NT2/D1 (cell line): ENCODE measurements at regions not wholly inside any gene's neighbourhood (a gene's known extent, or its start where the extent isn't known, plus 50 kb on each side); places are given as distances from the start of the nearest gene placed in this dataset.

Experiments
- DNase-seq: peaks from one replicate; pipeline ENCODE4 v3.0.0-alpha.2; 2011; ENCODE audit warnings: low read depth, low spot score
- H3K27me3 ChIP-seq: 2 replicates; pipeline ENCODE4 v1.6.0; 2011; ENCODE audit warnings: mild to moderate bottlenecking; ENCODE audit not compliant: insufficient read length, insufficient read depth
- H3K36me3 ChIP-seq: 2 replicates; pipeline ENCODE4 v1.6.1; 2011; ENCODE audit warnings: mild to moderate bottlenecking, low read length, mixed read lengths; ENCODE audit not compliant: insufficient read depth, insufficient read length
- H3K4me1 ChIP-seq: 2 replicates; pipeline ENCODE4 v1.5.1; 2011; ENCODE audit not compliant: insufficient read depth, insufficient read length
- H3K4me3 ChIP-seq: 2 replicates; pipeline ENCODE4 v1.5.1; 2011; ENCODE audit warnings: low read depth; ENCODE audit not compliant: insufficient read length
- H3K9ac ChIP-seq: 2 replicates; pipeline ENCODE4 v1.6.0; 2011; ENCODE audit warnings: low read depth; ENCODE audit not compliant: insufficient read length
- H3K9me3 ChIP-seq: 2 replicates; pipeline ENCODE4 v1.5.1; 2011; ENCODE audit warnings: mild to moderate bottlenecking, low read length; ENCODE audit not compliant: insufficient read depth
- SUZ12 ChIP-seq: IDR thresholded peaks from 2 replicates; pipeline ENCODE4 v1.6.1; 2011; ENCODE audit not compliant: insufficient read length, insufficient read depth; ENCODE audit errors: extremely low read depth
- YY1 ChIP-seq: IDR thresholded peaks from 2 replicates; pipeline ENCODE4 v1.6.1; 2011; ENCODE audit not compliant: insufficient read length, insufficient read depth
- ZNF274 ChIP-seq: IDR thresholded peaks from 2 replicates; pipeline ENCODE4 v1.6.1; 2011; ENCODE audit warnings: mild to moderate bottlenecking, low read depth, low read length

GRCh38 chr2:128834880-128835252 lies 516.2 kb upstream of the HS6ST1 start:
- Histone ChIP-seq H3K9ac (no peak overlapping the region), H3K27me3 (no peaks in the 10 kb centered on the region), H3K9me3 (no peaks in the 10 kb centered on the region), H3K36me3 (no peaks in the 10 kb centered on the region), H3K4me1 (peaks cover 2% of the 10 kb centered on the region), H3K4me3 (no peak overlapping the region)
- DNase-seq: no peak
- TF ChIP-seq YY1 (no peak), SUZ12 (no peak), ZNF274 (no peak)

GRCh38 chr2:128835342-128835855 lies 516.7 kb upstream of the HS6ST1 start:
- no peak for TF ChIP-seq ZNF274
- TF ChIP-seq YY1: no peak
- no peak for TF ChIP-seq SUZ12
- H3K4me1 ChIP-seq: peaks cover 2% of the 10 kb centered on the region
- no peaks in the 10 kb centered on the region for H3K27me3 ChIP-seq
- no peak overlapping the region for H3K4me3 ChIP-seq
- no peak overlapping the region for H3K9ac ChIP-seq
- no peaks in the 10 kb centered on the region for H3K36me3 ChIP-seq
- H3K9me3 ChIP-seq: no peaks in the 10 kb centered on the region
- DNase-seq: no peak

GRCh38 chr2:128835974-128836373 lies 517.3 kb upstream of the HS6ST1 start:
- no peak for TF ChIP-seq YY1
- no peak for TF ChIP-seq SUZ12
- TF ChIP-seq ZNF274: no peak
- H3K9ac ChIP-seq: no peak overlapping the region
- no peak for DNase-seq
- H3K36me3 ChIP-seq: no peaks in the 10 kb centered on the region
- H3K4me1 ChIP-seq: peaks cover 2% of the 10 kb centered on the region
- H3K4me3 ChIP-seq: no peak overlapping the region
- no peaks in the 10 kb centered on the region for H3K27me3 ChIP-seq
- H3K9me3 ChIP-seq: no peaks in the 10 kb centered on the region

GRCh38 chr2:128836559-128837100 lies 518.0 kb upstream of the HS6ST1 start:
- no peak for DNase-seq
- TF ChIP-seq ZNF274 (no peak), SUZ12 (no peak), YY1 (no peak)
- Histone ChIP-seq H3K27me3 (no peaks in the 10 kb centered on the region), H3K36me3 (no peaks in the 10 kb centered on the region), H3K9ac (no peak overlapping the region), H3K4me3 (no peak overlapping the region), H3K4me1 (peaks cover 2% of the 10 kb centered on the region), H3K9me3 (no peaks in the 10 kb centered on the region)

- no peaks in the 10 kb centered on the region for H3K36me3 ChIP-seq
- H3K4me3 ChIP-seq: no peak overlapping the region
- H3K9me3 ChIP-seq: no peaks in the 10 kb centered on the region
- TF ChIP-seq YY1 (no peak), SUZ12 (no peak), ZNF274 (no peak)
- peaks cover 2% of the 10 kb centered on the region for H3K4me1 ChIP-seq
- no peaks in the 10 kb centered on the region for H3K27me3 ChIP-seq
- DNase-seq: no peak
- no peak overlapping the region for H3K9ac ChIP-seq
Observed at GRCh38 chr2:128838244-128838643, 519.6 kb upstream of the HS6ST1 start.

- Histone ChIP-seq H3K36me3 (no peaks in the 10 kb centered on the region), H3K9me3 (no peaks in the 10 kb centered on the region), H3K4me1 (no peaks in the 10 kb centered on the region), H3K4me3 (no peak overlapping the region), H3K27me3 (no peaks in the 10 kb centered on the region), H3K9ac (no peak overlapping the region)
- no peak for DNase-seq
- TF ChIP-seq SUZ12: no peak
- TF ChIP-seq ZNF274: no peak
- TF ChIP-seq YY1: no peak
Observed at GRCh38 chr2:128841803-128842202, 523.1 kb upstream of the HS6ST1 start.

GRCh38 chr2:128867311-128867710 lies 548.6 kb upstream of the HS6ST1 start:
- H3K4me1 ChIP-seq: peaks cover 2% of the 10 kb centered on the region
- H3K4me3 ChIP-seq: no peak overlapping the region
- no peaks in the 10 kb centered on the region for H3K27me3 ChIP-seq
- peaks cover 12% of the 10 kb centered on the region for H3K9me3 ChIP-seq
- peaks cover 18% of the 10 kb centered on the region for H3K36me3 ChIP-seq
- DNase-seq: no peak
- TF ChIP-seq ZNF274 (no peak), YY1 (no peak), SUZ12 (no peak)
- no peak overlapping the region for H3K9ac ChIP-seq
